Naive thymus-derived CD8-positive, alpha-beta T cell (primary cell): ENCODE measurements at regions not wholly inside any gene's neighbourhood (a gene's known extent, or its start where the extent isn't known, plus 50 kb on each side); places are given as distances from the start of the nearest gene placed in this dataset.

ENCODE experiments used
- ATAC-seq, 2 donors: fragments of 150-1000 bp; cut with Tn5 transposase in 1 of 2; sonication (Bioruptor Pico), chemical (Tn5 transposase) in 1 of 2; 1 replicate in 1 of 2; 2 replicates in 1 of 2; pipeline ENCODE4 v1.10.0; 2021; ENCODE audit warnings: mild to moderate bottlenecking in 2 of 2, moderate library complexity in 2 of 2
- POLR2A ChIA-PET: fragments of 350-600 bp; sonication (Branson Sonifier 250); formaldehyde crosslinking; loops from one replicate; lab custom pipeline; 2021; ENCODE audit warnings: antibody characterized with exemption; lab: Charles Lee
- DNase-seq, 10 donors: peaks; one replicate each; pipeline versions ENCODE4 v3.0.0 to v3.0.0-alpha.2; 2020 to 2022
- H3K27ac Mint-ChIP-seq, 10 donors: one replicate each; pipeline ENCODE4 v1.8.0; 2020 to 2022; ENCODE audit warnings: mild to moderate bottlenecking in 10 of 10, mixed read lengths in 10 of 10, moderate library complexity in 4 of 10, inconsistent platforms in 1 of 10
- H3K27me3 Mint-ChIP-seq, 5 donors: one replicate each; pipeline ENCODE4 v1.8.0; 2021 to 2022; ENCODE audit warnings: mixed read lengths in 5 of 5
- H3K36me3 Mint-ChIP-seq, 3 donors: one replicate each; pipeline ENCODE4 v1.8.0; 2020 to 2022; ENCODE audit warnings: mixed read lengths in 3 of 3, mild to moderate bottlenecking in 2 of 3, inconsistent platforms in 1 of 3
- H3K4me1 Mint-ChIP-seq, 4 donors: one replicate each; pipeline ENCODE4 v1.8.0; 2021 to 2022; ENCODE audit warnings: mixed read lengths in 4 of 4
- H3K4me3 Mint-ChIP-seq, 10 donors: one replicate each; pipeline ENCODE4 v1.8.0; 2020 to 2022; ENCODE audit warnings: mild to moderate bottlenecking in 10 of 10, mixed read lengths in 10 of 10, moderate library complexity in 6 of 10, inconsistent platforms in 1 of 10
- H3K9me3 Mint-ChIP-seq, 9 donors: one replicate each; pipeline ENCODE4 v1.8.0; 2020 to 2022; ENCODE audit warnings: mixed read lengths in 9 of 9, mild to moderate bottlenecking in 3 of 9, inconsistent platforms in 1 of 9, moderate library complexity in 1 of 9

DNA sequence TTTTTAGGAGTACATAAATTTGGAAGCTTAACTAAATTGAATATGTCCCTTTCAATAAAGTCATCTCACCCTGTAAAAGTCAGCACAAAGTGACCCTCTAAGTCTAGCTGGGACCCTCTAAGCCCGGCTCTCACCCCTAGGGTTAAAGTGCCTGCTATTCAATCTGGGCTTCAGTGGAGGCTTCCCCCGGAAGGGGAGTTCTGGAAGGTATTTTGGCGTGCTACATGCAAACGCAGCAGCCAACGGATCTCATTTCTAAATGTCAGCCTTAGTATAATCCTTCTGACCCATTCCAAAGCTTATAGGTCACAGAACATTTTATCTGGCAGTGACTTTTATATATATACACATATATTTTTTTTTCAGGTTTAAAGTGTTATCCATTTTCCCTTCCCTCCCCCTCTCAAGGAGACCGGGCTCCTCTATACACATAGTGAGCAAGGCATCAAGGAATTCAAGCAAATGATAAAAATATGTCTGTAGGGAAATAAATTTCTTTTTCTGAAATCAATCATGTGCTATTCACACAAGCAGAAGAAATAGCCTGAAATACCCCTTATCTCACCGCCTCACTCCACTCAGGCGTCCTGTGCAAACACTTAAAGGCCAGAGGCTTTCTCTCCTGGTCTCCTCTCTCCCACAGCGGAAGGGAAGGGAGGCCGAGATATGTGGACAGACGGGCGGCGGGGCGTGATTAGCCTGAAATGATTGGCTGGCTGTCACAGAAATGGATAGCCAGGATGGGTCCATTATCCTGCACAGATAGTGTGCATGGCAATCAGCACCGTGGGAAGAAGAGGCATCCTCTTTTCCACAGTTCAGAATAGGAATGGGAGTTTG lies 301.7 kb downstream of the GALC start:
- no peak overlapping the region for H3K27ac Mint-ChIP-seq
- DNase-seq (no peak), ATAC-seq (no peak)
- peaks cover 2 to 15% (median 4%) of the 10 kb centered on the region in 5 donors for H3K27me3 Mint-ChIP-seq
- POLR2A ChIA-PET, result no interaction called here
- H3K36me3 Mint-ChIP-seq, result no peaks in the 10 kb centered on the region
- no peaks in the 10 kb centered on the region for H3K4me1 Mint-ChIP-seq
- H3K9me3 Mint-ChIP-seq, result peaks cover 0 to 6% (median 0%) of the 10 kb centered on the region in 9 donors
- H3K4me3 Mint-ChIP-seq, result no peak overlapping the region

- peaks cover 0 to 6% (median 0%) of the 10 kb centered on the region in 9 donors for H3K9me3 Mint-ChIP-seq
- DNase-seq, result no peak
- no peaks in the 10 kb centered on the region for H3K36me3 Mint-ChIP-seq
- H3K27me3 Mint-ChIP-seq, result peaks cover 2 to 15% (median 4%) of the 10 kb centered on the region in 5 donors
- H3K4me3 Mint-ChIP-seq, result no peak overlapping the region
- no peaks in the 10 kb centered on the region for H3K4me1 Mint-ChIP-seq
- no peak for ATAC-seq
- no peak overlapping the region for H3K27ac Mint-ChIP-seq
- POLR2A ChIA-PET, result no interaction called here
Observed at GRCh38 chr14:87690076-87690613, 302.8 kb downstream of the GALC start.

GRCh38 chr14:87688524-87688923 lies 304.5 kb downstream of the GALC start:
- Mint-ChIP-seq H3K4me1 (no peaks in the 10 kb centered on the region), H3K27me3 (peaks cover 2 to 15% (median 3%) of the 10 kb centered on the region in 5 donors), H3K9me3 (peaks cover 0 to 6% (median 0%) of the 10 kb centered on the region in 9 donors), H3K36me3 (no peaks in the 10 kb centered on the region), H3K27ac (no peak overlapping the region), H3K4me3 (no peak overlapping the region)
- POLR2A ChIA-PET, result no interaction called here
- DNase-seq (no peak), ATAC-seq (no peak)

DNA sequence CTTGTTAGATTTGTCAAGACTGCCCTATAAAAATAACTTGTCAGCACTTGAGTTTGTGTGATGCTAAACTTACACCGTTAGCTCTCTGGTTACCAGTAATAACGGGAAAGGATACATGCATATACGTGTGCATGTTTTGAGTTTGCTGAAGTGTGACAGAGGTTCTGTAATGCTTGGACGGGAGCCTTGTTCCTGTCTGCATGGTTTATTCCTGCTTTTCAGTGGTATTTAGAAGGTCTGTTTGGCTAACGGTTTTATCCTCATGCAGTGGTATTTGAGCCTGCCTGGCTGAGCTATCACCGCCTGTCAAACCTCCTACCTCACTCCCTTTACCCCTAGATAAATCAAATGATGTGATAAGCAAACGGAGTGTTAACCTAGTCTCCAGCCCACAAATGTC lies 305.6 kb downstream of the GALC start:
- Mint-ChIP-seq H3K27me3 (peaks cover 2 to 15% (median 3%) of the 10 kb centered on the region in 5 donors), H3K27ac (no peak overlapping the region)
- ATAC-seq, result no peak

DNA sequence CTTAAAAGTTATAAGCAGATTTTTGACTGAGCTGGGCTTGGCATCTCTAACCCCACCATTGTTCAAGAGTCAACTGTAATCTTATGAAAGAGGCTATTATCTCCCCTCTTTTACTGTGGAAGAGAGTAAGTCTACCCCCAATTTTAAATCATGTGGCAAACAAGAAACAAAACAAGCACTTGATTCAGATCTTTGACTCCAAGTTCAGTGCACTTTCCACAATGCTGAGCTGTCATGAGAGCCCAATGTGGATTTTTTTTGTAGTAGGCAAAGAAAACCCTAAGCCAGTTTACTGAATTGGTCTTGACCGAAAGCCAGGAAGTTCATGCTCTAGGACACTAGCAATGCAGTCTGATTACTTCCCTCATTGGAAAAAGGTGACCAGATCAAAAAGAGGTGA lies 306.2 kb downstream of the GALC start:
- peaks cover 0 to 6% (median 0%) of the 10 kb centered on the region in 9 donors for H3K9me3 Mint-ChIP-seq
- H3K4me3 Mint-ChIP-seq, result no peak overlapping the region
- H3K27me3 Mint-ChIP-seq, result peaks cover 2 to 15% (median 3%) of the 10 kb centered on the region in 5 donors
- H3K27ac Mint-ChIP-seq, result no peak overlapping the region
- no peaks in the 10 kb centered on the region for H3K36me3 Mint-ChIP-seq
- no peaks in the 10 kb centered on the region for H3K4me1 Mint-ChIP-seq
- no peak for ATAC-seq
- POLR2A ChIA-PET, result no interaction called here
- no peak for DNase-seq

More for the DNA sequence above, 305.6 kb downstream of the GALC start:
- no peak for DNase-seq
- POLR2A ChIA-PET, result no interaction called here
- Mint-ChIP-seq H3K4me1 (no peaks in the 10 kb centered on the region), H3K4me3 (no peak overlapping the region), H3K36me3 (no peaks in the 10 kb centered on the region), H3K9me3 (peaks cover 0 to 6% (median 0%) of the 10 kb centered on the region in 9 donors)

- DNase-seq (no peak), ATAC-seq (no peak)
- POLR2A ChIA-PET, result no interaction called here
- Mint-ChIP-seq H3K27ac (no peak overlapping the region), H3K36me3 (no peaks in the 10 kb centered on the region), H3K27me3 (no peaks in the 10 kb centered on the region), H3K4me1 (no peaks in the 10 kb centered on the region), H3K9me3 (peaks cover 0 to 14% (median 0%) of the 10 kb centered on the region in 9 donors), H3K4me3 (no peak overlapping the region)
Observed at GRCh38 chr14:87679866-87680265, 313.1 kb downstream of the GALC start.

DNA sequence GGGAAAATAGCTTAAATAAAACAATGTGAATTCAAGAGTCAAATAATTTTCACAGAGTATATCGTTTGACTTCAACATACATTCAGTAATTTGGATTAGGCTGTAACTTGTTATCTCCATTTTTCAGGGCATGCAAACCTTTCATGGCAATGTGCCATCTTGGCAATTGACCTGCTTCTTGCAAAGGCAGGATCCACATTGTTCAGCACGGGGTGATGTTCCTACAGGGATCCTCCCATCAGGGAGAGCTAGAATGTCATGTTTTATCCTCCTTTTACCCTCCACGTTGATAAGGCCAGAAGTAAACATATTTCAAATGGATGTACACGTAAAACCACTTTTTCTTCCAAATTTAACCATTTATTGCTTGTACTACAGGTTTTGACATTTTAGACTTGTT lies 314.4 kb downstream of the GALC start:
- H3K36me3 Mint-ChIP-seq, result no peaks in the 10 kb centered on the region
- no peaks in the 10 kb centered on the region for H3K4me1 Mint-ChIP-seq
- DNase-seq (no peak), ATAC-seq (no peak)
- no peak overlapping the region for H3K4me3 Mint-ChIP-seq
- POLR2A ChIA-PET, result no interaction called here
- H3K27me3 Mint-ChIP-seq, result no peaks in the 10 kb centered on the region
- no peak overlapping the region for H3K27ac Mint-ChIP-seq
- H3K9me3 Mint-ChIP-seq, result peaks cover 0 to 14% (median 0%) of the 10 kb centered on the region in 9 donors

DNA sequence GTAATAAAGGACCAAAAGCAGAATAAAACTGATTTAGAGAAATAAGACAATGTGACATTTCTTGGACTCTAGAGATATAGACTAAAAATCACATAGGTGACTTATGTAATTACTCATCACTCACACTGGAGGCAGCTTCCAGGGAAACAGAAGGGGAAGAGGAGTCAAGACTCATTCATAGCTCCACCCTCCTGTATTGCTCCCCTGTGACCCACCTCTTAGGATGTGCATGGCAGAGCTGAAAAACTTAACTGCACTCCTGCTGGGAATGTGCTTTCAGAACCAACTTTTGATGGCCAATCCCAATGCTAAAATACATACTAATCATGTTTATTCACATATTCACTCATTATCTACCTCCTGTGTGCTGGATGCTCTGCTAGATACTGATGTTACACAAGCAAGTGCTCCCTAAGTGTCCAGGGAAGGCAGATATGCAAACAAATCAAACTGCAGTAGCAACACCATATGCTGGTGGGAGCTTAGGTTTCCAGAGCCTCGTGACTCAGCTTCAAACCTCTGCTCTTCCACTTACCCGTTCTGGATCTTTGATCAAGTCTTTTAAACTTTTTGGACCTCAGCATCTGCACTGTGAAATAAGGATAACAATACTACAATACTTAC lies 316.1 kb downstream of the GALC start:
- POLR2A ChIA-PET, result no interaction called here
- H3K9me3 Mint-ChIP-seq, result peaks cover 0 to 16% (median 0%) of the 10 kb centered on the region in 9 donors
- peaks cover 0 to 2% (median 0%) of the 10 kb centered on the region in 5 donors for H3K27me3 Mint-ChIP-seq
- H3K4me3 Mint-ChIP-seq, result no peak overlapping the region
- no peaks in the 10 kb centered on the region for H3K4me1 Mint-ChIP-seq
- H3K27ac Mint-ChIP-seq, result no peak overlapping the region
- no peak for ATAC-seq
- H3K36me3 Mint-ChIP-seq, result no peaks in the 10 kb centered on the region
- no peak for DNase-seq

GRCh38 chr14:87667659-87668058 lies 325.3 kb downstream of the GALC start:
- ATAC-seq, result no peak
- peaks cover 0 to 9% (median 0%) of the 10 kb centered on the region in 5 donors for H3K27me3 Mint-ChIP-seq
- no peak overlapping the region for H3K4me3 Mint-ChIP-seq
- peaks cover 0 to 21% (median 3%) of the 10 kb centered on the region in 9 donors for H3K9me3 Mint-ChIP-seq
- POLR2A ChIA-PET, result no interaction called here
- H3K27ac Mint-ChIP-seq, result no peak overlapping the region
- no peaks in the 10 kb centered on the region for H3K4me1 Mint-ChIP-seq
- no peak for DNase-seq
- no peaks in the 10 kb centered on the region for H3K36me3 Mint-ChIP-seq

DNA sequence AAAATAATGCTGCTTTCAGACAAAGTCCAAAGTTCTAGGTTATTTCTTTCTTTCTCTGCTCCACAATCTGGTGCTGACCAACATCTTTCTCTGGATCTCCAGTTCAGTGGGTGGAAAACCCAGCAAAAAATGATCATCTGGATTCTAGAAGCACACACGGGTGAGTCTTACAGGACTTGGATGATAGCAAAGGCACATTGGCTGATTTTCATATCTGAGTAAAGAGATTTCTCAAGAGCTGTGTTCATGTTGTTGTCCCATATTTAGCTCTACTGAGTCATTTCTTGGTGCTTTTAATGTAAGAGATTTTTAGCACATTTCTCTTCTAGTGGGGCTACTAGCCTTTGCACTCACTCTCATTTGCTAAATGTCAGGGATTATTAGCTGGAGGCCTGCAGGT lies 336.7 kb downstream of the GALC start:
- no peak overlapping the region for H3K27ac Mint-ChIP-seq

DNA sequence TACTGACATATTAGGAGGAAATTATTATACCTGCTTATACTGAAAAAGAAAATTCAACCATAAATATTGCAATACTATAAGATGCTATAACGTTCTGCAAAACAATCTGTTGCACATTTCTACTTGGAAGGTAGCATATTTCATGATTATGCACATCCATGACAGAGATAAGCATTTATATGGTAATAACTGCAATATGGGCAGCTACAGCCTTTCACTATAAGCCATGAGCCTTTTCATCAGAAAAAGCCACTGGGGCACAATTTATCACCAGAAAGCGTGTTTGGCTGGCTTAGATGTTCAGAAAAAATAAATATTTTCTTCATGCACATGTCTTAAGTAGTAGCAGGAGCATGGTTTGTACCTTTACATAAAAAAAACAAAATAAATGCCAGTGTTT lies 340.7 kb downstream of the GALC start:
- no peak for DNase-seq
- Mint-ChIP-seq H3K36me3 (peaks cover 0 to 5% (median 2%) of the 10 kb centered on the region in 3 donors), H3K27me3 (peaks cover 0 to 11% (median 1%) of the 10 kb centered on the region in 5 donors), H3K9me3 (peaks cover 5 to 29% (median 15%) of the 10 kb centered on the region in 9 donors), H3K27ac (no peak overlapping the region), H3K4me1 (no peaks in the 10 kb centered on the region), H3K4me3 (no peak overlapping the region)
- POLR2A ChIA-PET, result no interaction called here
- ATAC-seq, result no peak

More for the DNA sequence above, 336.7 kb downstream of the GALC start:
- ATAC-seq (no peak), DNase-seq (no peak)
- POLR2A ChIA-PET, result no interaction called here
- peaks cover 5 to 18% (median 10%) of the 10 kb centered on the region in 9 donors for H3K9me3 Mint-ChIP-seq
- H3K4me3 Mint-ChIP-seq, result no peak overlapping the region
- no peaks in the 10 kb centered on the region for H3K4me1 Mint-ChIP-seq
- peaks cover 0 to 19% (median 1%) of the 10 kb centered on the region in 5 donors for H3K27me3 Mint-ChIP-seq
- peaks cover 0 to 9% (median 0%) of the 10 kb centered on the region in 3 donors for H3K36me3 Mint-ChIP-seq

- Mint-ChIP-seq H3K4me3 (no peak overlapping the region), H3K4me1 (no peaks in the 10 kb centered on the region), H3K27ac (no peak overlapping the region), H3K36me3 (peaks cover 0 to 5% (median 2%) of the 10 kb centered on the region in 3 donors), H3K9me3 (peaks cover 6 to 24% (median 11%) of the 10 kb centered on the region in 9 donors), H3K27me3 (peaks cover 0 to 4% (median 0%) of the 10 kb centered on the region in 5 donors)
- POLR2A ChIA-PET, result no interaction called here
- no peak for DNase-seq
- ATAC-seq, result no peak
Observed at GRCh38 chr14:87644689-87645088, 348.3 kb downstream of the GALC start.

GRCh38 chr14:87643005-87643404 lies 350.0 kb downstream of the GALC start:
- Mint-ChIP-seq H3K27me3 (no peaks in the 10 kb centered on the region), H3K9me3 (peaks cover 0 to 14% (median 2%) of the 10 kb centered on the region in 9 donors), H3K4me3 (no peak overlapping the region), H3K36me3 (no peaks in the 10 kb centered on the region), H3K4me1 (no peaks in the 10 kb centered on the region), H3K27ac (no peak overlapping the region)
- POLR2A ChIA-PET, result no interaction called here
- DNase-seq (no peak), ATAC-seq (no peak)
